Tibial nerve (tissue), 4 donors: ENCODE measurements at regions not wholly inside any gene's neighbourhood (a gene's known extent, or its start where the extent isn't known, plus 50 kb on each side); places are given as distances from the start of the nearest gene placed in this dataset.

Experiments used
- DNase-seq, 2 donors: peaks; one replicate each; pipeline ENCODE4 v3.0.0-alpha.2; 2019; ENCODE audit warnings: low spot score in 2 of 2
- H3K27ac ChIP-seq, 4 donors: fragments of 200-600 bp; sonication (generic) in 3 of 4; one replicate each; pipeline ENCODE4 v1.5.1; 2017 to 2019; ENCODE audit warnings: mild to moderate bottlenecking in 1 of 4
- H3K27me3 ChIP-seq, 2 donors: fragments of 200-600 bp; sonication (generic) in 1 of 2; one replicate each; pipeline versions ENCODE4 v1.5.1 to v1.6.0; 2017 to 2019
- H3K36me3 ChIP-seq, 3 donors: fragments of 200-600 bp; sonication (generic); one replicate each; pipeline ENCODE4 v1.5.1; 2018 to 2019
- H3K4me1 ChIP-seq, 4 donors: fragments of 200-600 bp; sonication (generic) in 3 of 4; one replicate each; pipeline ENCODE4 v1.5.1; 2017 to 2019
- H3K4me3 ChIP-seq, 4 donors: fragments of 200-600 bp; sonication (generic) in 3 of 4; one replicate each; pipeline ENCODE4 v1.5.1; 2017 to 2019; ENCODE audit warnings: mild to moderate bottlenecking in 1 of 4, moderate library complexity in 1 of 4
- H3K9me3 ChIP-seq, 4 donors: fragments of 200-600 bp; sonication (generic) in 3 of 4; one replicate each; pipeline ENCODE4 v1.5.1; 2017 to 2019
- EP300 ChIP-seq, 2 donors: sonication (generic); formaldehyde crosslinking; IDR thresholded peaks; one replicate each; pipeline ENCODE4 v1.6.1; 2017; ENCODE audit warnings: antibody characterized with exemption in 2 of 2, mild to moderate bottlenecking in 1 of 2
- POLR2A ChIP-seq, 2 donors: fragments of 450-650 bp; IDR thresholded peaks; one replicate each; pipeline ENCODE4 v1.6.1; 2017; ENCODE audit warnings: antibody characterized with exemption in 2 of 2, mild to moderate bottlenecking in 2 of 2, moderate library complexity in 2 of 2
- WGBS, 2 donors: methylation state at CpG; one replicate each; pipeline ENCODE4 v1.1.5; 2018; 5-methylcytosine and 5-hydroxymethylcytosine counted together
- TF ChIP-seq, protein P1 (sequence below), 5 experiments: fragments of 200-600 bp in 3 of 5; fragments of 450-650 bp in 2 of 5; sonication (generic) in 3 of 5; IDR thresholded peaks; one replicate each; pipeline ENCODE4 v1.5.1; 2016 to 2019; ENCODE audit warnings: antibody characterized with exemption in 5 of 5, mild to moderate bottlenecking in 3 of 5, moderate library complexity in 2 of 5

DNA sequence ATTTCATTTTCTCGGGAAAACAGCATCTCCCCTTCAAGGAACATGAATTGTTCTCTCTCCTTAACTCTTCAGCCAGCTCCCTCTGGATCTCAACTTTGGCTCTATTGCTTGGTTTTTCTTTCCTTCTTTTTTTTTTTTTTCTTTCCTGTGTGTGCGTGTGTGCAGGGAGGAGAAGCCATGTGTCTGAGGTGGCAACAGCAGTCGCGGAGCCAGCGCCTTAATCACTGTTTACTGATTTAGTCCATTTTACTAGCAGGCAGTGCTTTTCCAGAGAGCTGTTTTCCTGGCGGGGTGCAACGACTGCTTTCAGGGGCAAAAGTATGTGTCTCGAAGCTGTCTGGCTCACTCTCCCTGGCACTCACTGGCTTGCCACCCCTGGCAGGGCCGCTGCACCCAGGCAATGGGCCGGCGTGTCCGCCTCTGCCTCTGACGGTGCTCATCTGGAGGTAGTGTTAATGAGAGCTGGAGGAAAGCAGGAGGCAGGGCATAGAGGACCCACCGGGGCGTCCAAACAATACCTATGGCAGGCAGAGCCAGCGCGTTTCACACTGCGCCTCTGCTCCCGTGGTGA is 835.4 kb upstream of the NR2F2 start:
- no peaks in the 10 kb centered on the region for H3K36me3 ChIP-seq
- no peaks in the 10 kb centered on the region for H3K9me3 ChIP-seq
- no peak for DNase-seq
- TF ChIP-seq EP300 (IDR thresholded peaks at IDR 0.05) (no peak), POLR2A (IDR thresholded peaks at IDR 0.05) (no peak)
- H3K4me1 ChIP-seq: peaks cover 0 to 16% (median 2%) of the 10 kb centered on the region in 4 donors
- peak overlapping the region in 3 of 4 donors; percentile 9 to 67 (median 48) for H3K27ac ChIP-seq
- H3K27me3 ChIP-seq: no peaks in the 10 kb centered on the region
- H3K4me3 ChIP-seq: peak overlapping the region in 1 of 4 donors; percentile 35
- 48 to 57% methylated on average over 16 to 19 of the region's 19 CpGs for WGBS, 2 donors

DNA sequence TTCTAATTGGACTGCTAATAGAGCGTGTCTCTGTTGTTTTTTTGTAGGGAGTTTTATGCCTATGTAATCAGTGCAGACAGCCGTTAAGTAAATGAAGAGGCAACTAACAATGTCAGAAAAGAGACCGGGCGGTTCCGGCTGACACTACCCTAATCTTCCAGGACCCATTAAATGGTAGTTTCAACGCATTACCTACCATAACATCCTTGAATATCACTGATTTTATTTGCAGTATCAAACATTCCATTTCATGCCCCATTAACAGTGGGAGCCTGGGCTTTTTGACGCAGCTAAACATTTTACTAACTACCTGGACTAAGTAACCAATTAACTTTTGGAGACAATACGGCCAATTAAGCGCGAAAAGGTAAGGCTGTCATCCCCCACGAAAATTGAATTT is 832.9 kb upstream of the NR2F2 start:
- TF ChIP-seq, protein P1, sequence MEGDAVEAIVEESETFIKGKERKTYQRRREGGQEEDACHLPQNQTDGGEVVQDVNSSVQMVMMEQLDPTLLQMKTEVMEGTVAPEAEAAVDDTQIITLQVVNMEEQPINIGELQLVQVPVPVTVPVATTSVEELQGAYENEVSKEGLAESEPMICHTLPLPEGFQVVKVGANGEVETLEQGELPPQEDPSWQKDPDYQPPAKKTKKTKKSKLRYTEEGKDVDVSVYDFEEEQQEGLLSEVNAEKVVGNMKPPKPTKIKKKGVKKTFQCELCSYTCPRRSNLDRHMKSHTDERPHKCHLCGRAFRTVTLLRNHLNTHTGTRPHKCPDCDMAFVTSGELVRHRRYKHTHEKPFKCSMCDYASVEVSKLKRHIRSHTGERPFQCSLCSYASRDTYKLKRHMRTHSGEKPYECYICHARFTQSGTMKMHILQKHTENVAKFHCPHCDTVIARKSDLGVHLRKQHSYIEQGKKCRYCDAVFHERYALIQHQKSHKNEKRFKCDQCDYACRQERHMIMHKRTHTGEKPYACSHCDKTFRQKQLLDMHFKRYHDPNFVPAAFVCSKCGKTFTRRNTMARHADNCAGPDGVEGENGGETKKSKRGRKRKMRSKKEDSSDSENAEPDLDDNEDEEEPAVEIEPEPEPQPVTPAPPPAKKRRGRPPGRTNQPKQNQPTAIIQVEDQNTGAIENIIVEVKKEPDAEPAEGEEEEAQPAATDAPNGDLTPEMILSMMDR (IDR thresholded peaks at IDR 0.05): no peak
- TF ChIP-seq EP300 (IDR thresholded peaks at IDR 0.05): no peak
- no peak for TF ChIP-seq POLR2A (IDR thresholded peaks at IDR 0.05)
- Histone ChIP-seq H3K9me3 (no peaks in the 10 kb centered on the region), H3K36me3 (no peaks in the 10 kb centered on the region), H3K27me3 (no peaks in the 10 kb centered on the region), H3K4me3 (no peak overlapping the region), H3K4me1 (peaks cover 0 to 16% (median 2%) of the 10 kb centered on the region in 4 donors), H3K27ac (no peak overlapping the region)
- 92 to 93% methylated on average over 11 of the region's 11 CpGs for WGBS, 2 donors
- DNase-seq: no peak

DNA sequence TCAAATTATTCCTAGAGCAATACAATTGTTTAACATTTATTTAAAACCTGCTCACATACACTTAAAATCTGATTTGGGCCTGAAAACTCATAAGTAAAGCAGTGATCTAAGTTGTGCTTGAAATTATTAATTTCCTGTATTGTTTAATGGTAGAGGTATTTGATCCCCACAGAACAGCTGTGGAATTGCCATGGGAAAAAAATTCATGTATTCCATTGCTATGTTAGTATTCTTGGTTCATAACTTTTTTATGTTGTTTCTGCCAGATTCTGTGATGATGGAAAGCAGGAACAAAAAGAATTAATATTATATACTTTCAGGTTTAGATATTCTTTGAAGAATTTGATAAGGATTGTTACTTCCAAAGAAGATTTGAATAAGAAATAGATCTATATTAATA is 831.5 kb upstream of the NR2F2 start:
- Histone ChIP-seq H3K9me3 (no peaks in the 10 kb centered on the region), H3K27ac (peak overlapping the region in 1 of 4 donors; percentile 1), H3K27me3 (no peaks in the 10 kb centered on the region), H3K4me1 (peaks cover 0 to 12% (median 2%) of the 10 kb centered on the region in 4 donors), H3K36me3 (no peaks in the 10 kb centered on the region), H3K4me3 (no peak overlapping the region)
- no peak for DNase-seq
- TF ChIP-seq EP300 (IDR thresholded peaks at IDR 0.05) (no peak), POLR2A (IDR thresholded peaks at IDR 0.05) (no peak)
- TF ChIP-seq, protein P1 (IDR thresholded peaks at IDR 0.05): no peak

DNA sequence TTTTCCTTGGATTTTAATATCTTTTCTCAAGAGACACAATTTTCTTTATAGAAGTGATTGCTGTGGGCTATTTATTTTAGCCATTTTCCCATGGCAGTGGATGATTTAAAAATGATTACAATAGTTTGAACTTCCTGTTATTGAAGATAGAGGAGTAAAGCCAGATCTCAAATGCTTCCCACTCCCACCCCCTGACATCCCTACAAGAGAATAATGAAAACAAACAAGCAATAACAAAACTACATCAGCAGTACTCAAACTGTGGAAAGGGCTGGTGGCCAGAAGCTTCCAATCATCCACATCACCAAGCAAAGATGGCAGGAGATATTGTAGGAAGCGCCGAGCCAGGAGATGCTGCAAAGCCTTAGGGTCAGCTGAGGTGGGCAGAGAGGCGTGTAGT is 831.1 kb upstream of the NR2F2 start:
- H3K27ac ChIP-seq: no peak overlapping the region
- WGBS, 2 donors: 77 to 88% methylated on average over 3 of the region's 3 CpGs
- no peak overlapping the region for H3K4me3 ChIP-seq
- no peaks in the 10 kb centered on the region for H3K27me3 ChIP-seq
- no peaks in the 10 kb centered on the region for H3K9me3 ChIP-seq
- TF ChIP-seq POLR2A (IDR thresholded peaks at IDR 0.05): no peak
- TF ChIP-seq EP300 (IDR thresholded peaks at IDR 0.05): no peak
- TF ChIP-seq, protein P1 (IDR thresholded peaks at IDR 0.05): no peak
- DNase-seq: no peak
- no peaks in the 10 kb centered on the region for H3K36me3 ChIP-seq
- peaks cover 0 to 8% (median under 1%) of the 10 kb centered on the region in 4 donors for H3K4me1 ChIP-seq

DNA sequence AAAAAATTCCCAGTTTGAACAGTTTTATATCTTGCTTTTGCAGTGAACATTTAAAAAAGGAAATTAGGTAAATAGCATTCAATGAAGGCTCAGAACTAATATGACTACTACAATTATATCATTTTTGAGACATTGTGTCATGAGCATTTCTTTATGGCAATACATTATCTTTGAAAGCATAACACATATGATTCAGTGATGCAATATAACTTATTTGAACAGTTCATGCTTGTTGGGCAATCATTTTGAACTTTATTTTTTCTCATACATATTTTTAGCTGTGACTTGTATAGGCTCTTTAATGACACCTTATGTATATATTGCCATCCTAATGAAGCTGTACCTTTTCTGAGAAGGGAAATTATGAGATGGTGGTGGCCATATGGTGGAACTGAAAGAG is 828.6 kb upstream of the NR2F2 start:
- Histone ChIP-seq H3K36me3 (no peaks in the 10 kb centered on the region), H3K4me1 (no peaks in the 10 kb centered on the region), H3K27ac (no peak overlapping the region), H3K9me3 (no peaks in the 10 kb centered on the region), H3K27me3 (no peaks in the 10 kb centered on the region), H3K4me3 (no peak overlapping the region)
- no peak for DNase-seq
- TF ChIP-seq POLR2A (IDR thresholded peaks at IDR 0.05) (no peak), EP300 (IDR thresholded peaks at IDR 0.05) (no peak)
- TF ChIP-seq, protein P1 (IDR thresholded peaks at IDR 0.05): no peak

DNA sequence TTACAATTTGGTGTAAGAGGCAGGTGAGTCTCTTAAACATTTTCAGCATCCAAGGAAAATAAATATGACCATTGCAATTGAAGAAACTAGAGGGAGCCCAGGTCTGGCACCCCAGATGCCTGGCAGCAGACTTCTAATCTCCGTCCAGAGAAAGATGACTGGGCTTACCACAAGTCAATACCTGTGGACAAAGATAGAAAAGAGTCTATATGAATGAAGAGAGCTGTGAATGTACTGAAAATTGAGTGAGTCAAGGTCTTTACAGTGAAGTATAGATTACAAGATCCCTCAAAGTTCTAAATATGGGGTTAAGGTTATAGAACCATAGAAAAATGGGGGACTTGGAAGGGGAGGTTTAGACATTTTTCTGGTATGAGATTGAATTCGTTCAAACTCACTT is 827.4 kb upstream of the NR2F2 start:
- DNase-seq: no peak
- no peaks in the 10 kb centered on the region for H3K4me1 ChIP-seq
- 82 to 85% methylated on average over 2 of the region's 2 CpGs for WGBS, 2 donors
- no peak overlapping the region for H3K27ac ChIP-seq
- TF ChIP-seq POLR2A (IDR thresholded peaks at IDR 0.05): no peak
- TF ChIP-seq EP300 (IDR thresholded peaks at IDR 0.05): no peak
- TF ChIP-seq, protein P1 (IDR thresholded peaks at IDR 0.05): no peak
- no peaks in the 10 kb centered on the region for H3K36me3 ChIP-seq
- no peak overlapping the region for H3K4me3 ChIP-seq
- no peaks in the 10 kb centered on the region for H3K27me3 ChIP-seq
- no peaks in the 10 kb centered on the region for H3K9me3 ChIP-seq
